ENCODE measurements at regions not wholly inside any gene's neighbourhood (a gene's known extent, or its start where the extent isn't known, plus 50 kb on each side); places are given as distances from the start of the nearest gene placed in this dataset.

DNA sequence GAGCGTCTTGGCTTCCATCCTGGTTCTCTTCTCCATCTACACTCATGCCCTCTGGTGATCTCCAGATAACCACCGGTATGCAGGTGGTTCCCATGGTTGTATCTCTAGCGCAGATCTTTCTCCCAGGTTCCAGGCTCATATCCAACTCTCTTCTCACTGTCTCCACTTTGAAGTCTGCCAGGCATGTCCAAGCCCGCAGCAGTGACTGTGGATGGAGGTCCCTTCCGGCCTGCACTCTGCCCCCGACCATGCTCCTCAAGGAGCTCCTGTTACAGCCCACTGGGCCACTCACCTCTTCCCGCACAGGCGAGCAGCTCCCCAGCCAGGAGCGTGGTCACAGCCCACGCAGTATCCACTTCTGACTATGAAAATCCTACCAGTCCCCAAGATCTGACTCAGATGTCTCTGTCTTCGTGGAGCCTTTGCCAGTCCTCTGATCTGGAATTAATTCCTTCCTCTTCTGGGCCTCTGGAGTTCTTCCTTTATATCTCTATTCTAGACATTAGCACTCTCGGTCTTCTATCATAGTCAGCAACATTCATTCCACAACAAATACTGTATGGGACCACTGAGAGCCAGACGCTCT lies 100.2 kb downstream of the TEX26 start:
- DNase-seq (no peak), ATAC-seq (ENCODE audit: poor library complexity) (no peak)
- intact Hi-C loops (cut with DNase I) = no loop called here

DNA sequence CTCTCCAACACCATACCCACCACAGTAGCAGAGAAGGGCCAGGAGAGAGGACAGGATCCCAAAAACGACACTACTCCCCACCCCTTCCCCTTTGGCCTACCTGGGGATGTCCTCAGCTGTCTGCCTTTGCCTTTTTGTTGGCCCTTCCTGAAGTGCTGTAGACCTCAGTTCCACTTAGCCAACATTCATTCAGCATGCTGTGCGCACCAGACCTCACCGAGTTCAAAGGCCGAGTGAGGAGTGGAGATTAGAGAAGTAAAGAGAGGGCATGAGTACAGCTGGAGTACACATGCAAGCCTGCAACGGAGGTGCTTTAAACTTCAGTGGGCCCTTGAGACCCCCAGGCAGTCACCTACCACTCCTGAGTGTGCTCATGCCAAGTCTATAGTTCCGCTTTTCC lies 99.0 kb downstream of the TEX26 start:
- intact Hi-C loops (cut with DNase I) = no loop called here
- DNase-seq (no peak), ATAC-seq (ENCODE audit: poor library complexity) (no peak)

DNA sequence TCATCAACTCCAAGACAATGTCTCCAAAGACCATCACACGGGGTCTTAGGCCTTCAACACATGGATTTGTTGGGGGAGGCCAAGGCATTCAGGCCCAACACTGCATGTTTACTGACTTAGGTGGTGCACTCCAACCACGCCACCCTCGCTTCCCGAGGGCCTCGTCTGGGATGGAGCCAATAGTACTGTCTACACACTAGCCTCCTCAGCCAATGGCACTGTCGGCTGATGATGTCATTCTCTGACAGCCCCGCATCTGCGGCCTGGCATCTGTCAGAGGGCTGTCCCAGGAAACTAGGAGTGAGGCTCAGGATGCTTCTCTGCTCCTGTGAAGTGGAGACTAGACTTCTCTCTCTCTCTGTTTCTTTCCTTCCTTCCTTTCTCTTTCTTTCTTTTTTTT lies 96.6 kb downstream of the TEX26 start:
- intact Hi-C loops (cut with DNase I) = no loop called here
- no peak for DNase-seq
- no peak for ATAC-seq (ENCODE audit: poor library complexity)

DNA sequence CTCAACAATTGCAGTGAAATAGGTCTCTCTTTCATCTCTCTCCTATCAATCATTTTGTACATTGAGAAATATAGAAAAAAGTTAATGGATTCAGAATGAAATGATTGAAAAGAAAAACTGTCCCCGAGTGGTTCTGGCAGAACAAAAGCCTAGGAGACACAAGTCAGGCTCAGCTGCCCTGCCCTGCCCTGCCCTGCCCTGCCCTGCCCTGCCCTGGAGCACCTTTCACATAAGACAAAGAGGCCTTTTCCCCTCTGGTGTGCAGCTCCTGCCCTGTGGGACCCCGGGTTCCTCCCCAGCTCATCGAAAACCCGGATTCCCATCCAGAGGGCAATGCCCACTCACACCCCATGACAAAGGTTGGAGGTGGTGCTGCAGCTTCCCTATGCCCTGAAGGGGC lies 94.7 kb downstream of the TEX26 start:
- ATAC-seq (ENCODE audit: poor library complexity) (no peak), DNase-seq (no peak)
- intact Hi-C loops (cut with DNase I) = no loop called here
